SU-DHL-6 (cell line): ENCODE measurements at regions not wholly inside any gene's neighbourhood (a gene's known extent, or its start where the extent isn't known, plus 50 kb on each side); places are given as distances from the start of the nearest gene placed in this dataset.

Experiments
- EZH2phosphoT487 ChIP-seq: fragments of 200-600 bp; sonication (generic), shearing (Covaris generic); conservative IDR thresholded peaks from 2 replicates; pipeline ENCODE4 v1.6.1; 2018; ENCODE audit warnings: mild to moderate bottlenecking, antibody characterized with exemption, low read length, moderate library complexity, mixed read lengths
- TF ChIP-seq, protein P1 (sequence below): fragments of 200-600 bp; sonication (generic); IDR thresholded peaks from one replicate; pipeline ENCODE4 v1.5.1; 2017; ENCODE audit warnings: antibody characterized with exemption, mild to moderate bottlenecking, low read length, moderate library complexity; ENCODE audit not compliant: insufficient read depth, poor library complexity, severe bottlenecking

DNA sequence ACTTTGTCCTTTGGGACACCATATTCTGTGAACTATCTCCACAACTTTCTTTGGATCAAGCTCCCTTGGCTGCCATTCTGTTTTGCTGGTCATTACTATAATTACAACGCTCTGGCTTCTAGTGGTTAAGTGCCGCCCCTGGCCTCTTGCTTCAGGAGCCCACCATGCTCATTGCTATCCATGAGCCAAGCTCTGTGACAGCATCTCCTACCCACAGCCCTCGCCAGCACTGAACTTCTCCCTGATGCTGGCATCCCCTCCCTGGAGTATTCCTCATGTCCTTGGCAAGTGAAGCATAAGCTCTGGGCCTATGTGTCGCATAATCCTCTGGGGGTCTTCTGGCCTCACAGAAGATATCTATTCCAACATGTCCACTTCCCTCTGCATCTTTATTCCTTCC is 60.6 kb upstream of the DHX40 start:
- TF ChIP-seq EZH2phosphoT487: no peak
- TF ChIP-seq, protein P1, sequence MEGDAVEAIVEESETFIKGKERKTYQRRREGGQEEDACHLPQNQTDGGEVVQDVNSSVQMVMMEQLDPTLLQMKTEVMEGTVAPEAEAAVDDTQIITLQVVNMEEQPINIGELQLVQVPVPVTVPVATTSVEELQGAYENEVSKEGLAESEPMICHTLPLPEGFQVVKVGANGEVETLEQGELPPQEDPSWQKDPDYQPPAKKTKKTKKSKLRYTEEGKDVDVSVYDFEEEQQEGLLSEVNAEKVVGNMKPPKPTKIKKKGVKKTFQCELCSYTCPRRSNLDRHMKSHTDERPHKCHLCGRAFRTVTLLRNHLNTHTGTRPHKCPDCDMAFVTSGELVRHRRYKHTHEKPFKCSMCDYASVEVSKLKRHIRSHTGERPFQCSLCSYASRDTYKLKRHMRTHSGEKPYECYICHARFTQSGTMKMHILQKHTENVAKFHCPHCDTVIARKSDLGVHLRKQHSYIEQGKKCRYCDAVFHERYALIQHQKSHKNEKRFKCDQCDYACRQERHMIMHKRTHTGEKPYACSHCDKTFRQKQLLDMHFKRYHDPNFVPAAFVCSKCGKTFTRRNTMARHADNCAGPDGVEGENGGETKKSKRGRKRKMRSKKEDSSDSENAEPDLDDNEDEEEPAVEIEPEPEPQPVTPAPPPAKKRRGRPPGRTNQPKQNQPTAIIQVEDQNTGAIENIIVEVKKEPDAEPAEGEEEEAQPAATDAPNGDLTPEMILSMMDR: no peak
